Pulmonary artery endothelial cell (primary cell): ENCODE measurements at regions not wholly inside any gene's neighbourhood (a gene's known extent, or its start where the extent isn't known, plus 50 kb on each side); places are given as distances from the start of the nearest gene placed in this dataset.
"Not testable (repeated sequence)": the region's sequence is repeated elsewhere in the genome, so short reads cannot be mapped to it uniquely, and the experiment has no call there.

ENCODE experiments used
- DNase-seq: peaks from one replicate; pipeline ENCODE4 v3.0.0-alpha.2; 2011; ENCODE audit warnings: low read depth, low spot score

DNA sequence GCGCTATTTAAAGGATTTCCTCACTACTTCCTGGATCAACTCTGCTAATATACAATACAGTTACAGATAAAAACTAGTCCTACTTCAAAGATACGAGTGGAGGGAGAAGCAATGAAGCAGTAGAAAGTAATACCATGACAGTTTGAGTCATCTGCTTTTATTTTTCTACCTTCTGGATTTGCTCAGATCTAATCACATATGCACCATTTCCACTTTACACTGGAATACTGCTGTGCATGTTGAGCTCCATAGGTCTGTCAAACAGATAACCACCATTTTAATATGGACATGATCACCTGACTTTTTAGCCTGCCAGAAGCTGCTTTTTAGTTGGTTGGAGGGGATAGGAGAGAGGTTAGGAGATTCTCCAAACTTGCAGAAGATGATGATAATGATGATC is 92.5 kb downstream of the MMUT start:
- no peak for DNase-seq

- DNase-seq, result no peak
These were observed 96.5 kb downstream of the MMUT start for GRCh38 chr6:49366539-49366938.

- DNase-seq, result no peak
These were observed 114.5 kb downstream of the MMUT start for GRCh38 chr6:49348561-49348960.

- DNase-seq, result no peak
These were observed 120.6 kb downstream of the MMUT start for GRCh38 chr6:49342410-49342809.

DNA sequence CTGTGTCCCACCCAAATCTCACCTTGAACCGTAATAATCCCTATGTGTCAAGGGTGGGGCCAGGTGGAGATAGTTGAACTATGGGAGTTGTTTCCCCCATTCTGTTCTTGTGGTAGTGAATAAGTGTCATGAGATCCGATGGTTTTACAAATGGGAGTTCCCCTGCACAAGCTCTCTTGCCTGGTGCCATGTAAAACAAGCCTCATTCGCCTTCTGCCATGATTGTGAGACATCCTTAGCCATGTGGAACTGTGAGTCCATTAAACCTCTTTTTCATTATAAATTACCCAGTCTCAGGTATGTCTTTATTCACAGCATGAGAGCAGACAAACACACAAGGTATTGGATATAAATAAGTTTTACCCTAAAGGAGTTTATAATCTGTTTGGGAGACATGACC is 121.2 kb downstream of the MMUT start:
- no peak for DNase-seq

DNA sequence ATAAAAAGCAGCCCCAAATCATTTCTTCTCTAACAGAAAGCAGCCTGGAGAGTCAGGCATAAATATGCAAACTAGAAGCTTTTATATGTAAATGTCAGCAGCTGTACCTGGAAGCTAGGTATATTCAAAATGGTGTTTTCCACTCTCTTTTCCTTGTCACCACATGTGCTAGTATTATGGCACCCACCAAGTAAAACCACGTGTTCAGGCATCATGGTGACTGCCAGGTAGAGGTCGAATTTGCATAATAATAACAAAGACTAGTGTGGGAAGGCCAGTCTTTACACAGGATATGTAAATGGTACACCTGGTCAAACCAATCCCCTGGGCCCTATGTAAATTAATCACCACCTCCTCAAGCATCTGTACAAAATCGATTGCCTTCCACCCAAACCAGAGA is 124.0 kb downstream of the MMUT start:
- DNase-seq, result no peak

DNA sequence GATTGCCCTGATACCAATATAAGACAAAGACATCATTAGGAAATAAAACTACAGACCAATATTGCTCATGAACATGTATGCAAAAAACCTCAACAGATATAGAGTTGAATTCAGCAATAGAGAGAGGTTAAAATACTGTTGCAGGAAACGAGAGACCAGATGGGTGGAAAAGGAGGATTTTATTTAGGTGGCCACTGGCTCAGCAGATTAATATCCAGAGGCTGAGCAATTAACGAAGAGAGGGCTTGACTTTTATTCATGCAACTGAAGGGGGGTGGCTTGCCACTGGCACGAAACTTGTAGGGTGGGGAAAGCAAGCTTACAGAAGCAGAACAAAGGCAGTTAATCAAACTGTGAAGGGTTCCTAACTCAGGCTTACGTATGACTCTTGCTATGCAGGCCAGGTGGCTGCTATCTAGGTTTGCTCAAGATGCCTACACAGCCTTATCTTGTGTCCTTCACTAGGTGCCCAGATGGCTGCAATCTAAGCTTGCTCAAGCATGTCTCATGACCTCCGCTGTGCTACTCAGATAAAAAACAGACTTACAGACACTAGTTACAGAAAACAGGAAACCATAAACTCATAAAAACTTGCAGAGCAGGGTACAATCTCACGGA is 126.4 kb downstream of the MMUT start:
- DNase-seq, result peak; percentile 86

- DNase-seq, result no peak
These were observed 129.5 kb downstream of the MMUT start for GRCh38 chr6:49333345-49334125.

DNA sequence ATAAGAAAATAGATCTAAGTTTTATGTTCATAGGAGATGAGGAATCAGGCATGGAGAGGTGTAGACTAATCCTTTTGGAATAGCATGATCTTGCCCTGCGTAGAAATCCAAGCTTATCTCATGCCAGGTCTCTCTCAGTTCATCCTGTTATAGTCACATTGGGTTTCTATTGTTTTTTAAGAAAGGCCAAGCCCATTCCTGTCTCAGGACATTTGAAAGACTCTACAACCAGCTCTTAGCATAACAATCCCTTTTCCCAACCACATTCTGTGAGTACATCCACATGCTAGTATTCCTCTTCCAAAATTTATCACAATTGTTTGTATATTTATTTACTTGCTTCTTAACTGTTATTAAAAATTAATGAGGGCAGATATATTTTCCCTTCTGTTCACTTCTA is 130.3 kb downstream of the MMUT start:
- no peak for DNase-seq

- DNase-seq, result no peak
These were observed 133.9 kb downstream of the MMUT start for GRCh38 chr6:49329186-49329585.

GRCh38 chr6:49328051-49328744 is 134.9 kb downstream of the MMUT start:
- DNase-seq, result no peak

- DNase-seq, result no peak
These were observed 135.5 kb downstream of the MMUT start for GRCh38 chr6:49327571-49327970.

- DNase-seq, result no peak
These were observed 136.0 kb downstream of the MMUT start for GRCh38 chr6:49327005-49327404.

- DNase-seq, result peak; percentile 91
These were observed 136.7 kb downstream of the MMUT start for GRCh38 chr6:49326347-49326746.

DNA sequence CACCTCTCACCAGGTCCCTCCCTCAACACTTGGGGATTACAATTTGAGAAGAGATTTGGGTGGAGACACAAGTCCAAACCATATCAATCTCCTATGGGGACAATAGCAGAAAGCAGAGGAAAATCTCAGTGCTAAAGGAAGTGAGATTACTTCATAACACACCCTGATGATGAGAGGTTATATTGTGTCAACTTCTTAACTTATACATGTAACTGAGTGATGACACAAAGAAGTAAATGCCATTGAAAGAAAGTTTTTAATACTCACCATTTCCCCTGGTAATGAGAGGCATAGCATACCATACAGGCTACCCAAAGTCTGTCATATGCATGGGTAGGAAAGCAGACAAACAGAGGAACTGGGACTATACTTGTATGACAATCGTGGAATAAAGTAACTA is 137.2 kb downstream of the MMUT start:
- no peak for DNase-seq

DNA sequence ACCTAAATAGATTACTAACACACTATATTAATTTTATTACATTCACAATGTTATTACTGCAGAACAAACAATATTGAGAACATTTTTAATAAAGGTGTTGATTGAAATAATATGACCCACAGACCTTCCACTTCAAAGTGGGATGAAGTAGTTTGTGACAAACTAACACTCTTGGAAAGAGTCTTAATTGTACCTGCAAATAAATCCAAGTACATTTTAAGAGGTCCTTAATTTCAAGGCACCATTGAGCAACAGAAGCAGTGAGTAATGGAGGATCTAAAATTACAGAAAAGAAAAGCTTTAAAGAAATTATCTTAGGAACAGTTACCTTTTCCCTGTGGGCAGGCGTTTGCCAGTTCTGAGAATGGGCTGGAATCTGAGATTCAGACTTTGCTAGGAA is 140.2 kb downstream of the MMUT start:
- no peak for DNase-seq

DNA sequence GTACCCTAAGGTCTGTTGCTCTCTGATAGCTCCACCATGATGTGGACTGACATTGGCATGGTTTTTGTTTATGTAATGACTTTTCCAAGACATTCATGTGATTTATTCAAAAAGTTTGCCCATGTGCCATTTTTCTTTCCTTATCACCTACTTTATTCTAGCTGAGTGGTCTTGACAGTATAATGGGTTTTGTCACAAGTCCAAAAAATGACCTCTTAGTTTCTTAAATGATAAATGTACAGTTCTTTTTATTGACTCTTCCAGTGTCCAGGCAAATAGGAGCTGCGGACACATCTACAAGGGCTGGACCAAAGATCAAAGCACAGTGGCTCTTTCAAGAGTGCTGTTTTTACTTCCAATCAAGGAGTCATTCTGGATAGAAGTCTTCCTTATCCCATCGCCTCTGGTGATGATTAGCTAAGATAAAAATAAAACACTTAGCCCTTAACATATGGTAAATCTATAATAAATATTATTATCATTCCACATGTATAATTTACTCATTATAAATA is 141.4 kb downstream of the MMUT start:
- no peak for DNase-seq

DNA sequence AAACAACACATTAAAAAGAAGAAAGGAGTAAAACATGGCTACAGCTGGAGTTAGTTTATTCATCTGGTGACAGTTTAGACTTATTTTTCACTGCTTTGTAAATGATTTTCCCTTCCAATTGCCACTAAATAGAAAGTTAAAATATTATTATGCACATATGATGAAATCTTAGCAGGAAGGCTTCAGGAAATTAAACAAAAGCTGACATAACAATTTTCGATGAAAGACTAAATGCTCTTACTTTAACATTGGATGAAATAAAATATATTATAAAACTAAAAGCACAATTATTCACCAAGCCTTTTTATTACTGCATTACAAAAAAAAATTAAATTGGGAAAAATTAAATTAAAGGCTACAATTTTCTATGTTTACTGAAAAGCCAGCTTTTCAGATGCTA is 158.0 kb downstream of the MMUT start:
- no peak for DNase-seq

- DNase-seq, result not testable (repeated sequence)
These were observed 158.7 kb downstream of the MMUT start for GRCh38 chr6:49304393-49304792.

GRCh38 chr6:49300911-49301310 is 162.1 kb downstream of the MMUT start:
- no peak for DNase-seq

DNA sequence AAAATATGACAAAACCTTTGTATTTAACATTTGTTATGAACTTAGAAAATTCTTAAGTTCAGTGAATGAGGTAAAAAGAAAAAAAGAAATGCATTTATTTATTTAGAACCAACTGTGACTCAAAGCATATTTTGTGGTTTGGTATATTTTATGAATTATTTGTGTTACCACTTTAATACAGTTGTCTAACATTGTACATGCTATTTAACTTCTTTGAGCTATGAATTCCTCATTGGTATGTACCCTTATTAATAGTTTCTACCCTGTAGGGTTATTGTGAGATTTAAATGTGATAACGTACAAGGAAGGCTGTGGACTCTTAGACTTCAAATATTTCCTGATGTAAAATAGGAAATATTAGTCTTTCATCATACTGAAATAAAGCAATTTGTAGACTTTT is 162.6 kb downstream of the MMUT start:
- DNase-seq, result no peak

- DNase-seq, result no peak
These were observed 163.8 kb downstream of the MMUT start for GRCh38 chr6:49299279-49299678.

- no peak for DNase-seq
These were observed 178.9 kb downstream of the MMUT start for GRCh38 chr6:49284180-49284579.
